Spleen (tissue), 11 donors: ENCODE measurements at regions not wholly inside any gene's neighbourhood (a gene's known extent, or its start where the extent isn't known, plus 50 kb on each side); places are given as distances from the start of the nearest gene placed in this dataset.
"Not testable (repeated sequence)": the region's sequence is repeated elsewhere in the genome, so short reads cannot be mapped to it uniquely, and the experiment has no call there.

Experiments
- DNase-seq: peaks from one replicate; pipeline ENCODE4 v3.0.0-alpha.2; 2020
- H3K27ac ChIP-seq, 8 donors: fragments of 200-600 bp; sonication (generic) in 7 of 8; 1 replicate in 4 of 8; 2 replicates in 4 of 8; pipeline versions ENCODE4 v1.5.0 to v1.8.0; 2016 to 2021; ENCODE audit warnings: inconsistent platforms in 4 of 8, mild to moderate bottlenecking in 4 of 8, moderate library complexity in 1 of 8
- H3K27me3 ChIP-seq, 7 donors: fragments of 200-600 bp; sonication (generic) in 6 of 7; replicated peaks in 1 of 7; 1 replicate in 4 of 7; 2 replicates in 3 of 7; pipeline versions ENCODE4 v1.5.0 to v1.8.0; 2016 to 2021; ENCODE audit warnings: inconsistent platforms in 3 of 7, mild to moderate bottlenecking in 1 of 7
- H3K36me3 ChIP-seq, 6 donors: fragments of 200-600 bp; sonication (generic) in 5 of 6; 1 replicate in 4 of 6; 2 replicates in 2 of 6; pipeline versions ENCODE4 v1.5.0 to v1.8.0; 2016 to 2021; ENCODE audit warnings: inconsistent platforms in 2 of 6
- H3K4me1 ChIP-seq, 6 donors: fragments of 200-600 bp; sonication (generic) in 5 of 6; 1 replicate in 3 of 6; 2 replicates in 3 of 6; pipeline versions ENCODE4 v1.5.0 to v1.8.0; 2016 to 2021; ENCODE audit warnings: inconsistent platforms in 3 of 6
- H3K4me3 ChIP-seq, 8 donors: fragments of 200-600 bp; sonication (generic) in 7 of 8; 1 replicate in 4 of 8; 2 replicates in 4 of 8; pipeline versions ENCODE4 v1.5.0 to v1.8.0; 2016 to 2021; ENCODE audit warnings: inconsistent platforms in 4 of 8, mild to moderate bottlenecking in 4 of 8, moderate library complexity in 2 of 8
- H3K9me3 ChIP-seq, 8 donors: fragments of 200-600 bp; sonication (generic) in 7 of 8; 1 replicate in 4 of 8; 2 replicates in 4 of 8; pipeline versions ENCODE4 v1.5.0 to v1.8.0; 2016 to 2021; ENCODE audit warnings: inconsistent platforms in 4 of 8
- WGBS, 5 donors: extraction: QIAGEN DNeasy Blood & Tissue Kit in 3 of 5; methylation state at CpG; one replicate each; pipeline versions ENCODE4 v1.1.5 to v1.1.7; 2013 to 2018; 5-methylcytosine and 5-hydroxymethylcytosine counted together
- intact Hi-C: fragments of 100-400 bp; cut with DNase I; formaldehyde crosslinking; loops from one replicate; pipeline ENCODE4 v1.15.0; 2023; ENCODE audit warnings: low total_unique reads
- donor health status: healthy with polysubstance abuse.
- donor health status: DM: no; HTN: no; CAD: no; lungs with moderate emphysema.
- donor health status: DM: no; HTN: no; CAD: no.
- donor health status: Bipolar disorder and iron deficiency.
- donor health status: healthy.
- donor health status: DM: no; HTN: no; CAD: no.
- donor health status: DM: yes; HTN: yes; CAD: no.

DNA sequence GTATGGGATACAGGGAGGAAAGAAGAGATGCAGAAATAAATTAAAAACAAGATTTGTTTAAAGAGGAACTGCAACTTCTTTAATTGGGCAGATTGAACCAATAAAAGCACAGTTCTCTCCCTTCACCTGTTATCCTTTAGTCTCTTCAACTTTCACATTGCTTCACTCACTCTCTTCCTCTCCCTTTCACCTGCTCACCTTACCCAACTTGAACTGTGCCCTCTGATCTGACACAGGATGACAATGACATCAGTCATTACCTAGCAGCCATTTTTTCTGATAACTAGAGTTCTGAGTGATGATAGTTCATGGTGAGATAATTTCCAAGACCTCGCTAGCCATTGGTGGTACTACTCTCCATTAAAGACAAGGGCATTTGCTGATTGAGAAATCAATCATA lies 105.5 kb upstream of the NBPF9 start:
- H3K27ac ChIP-seq, H3K9me3 ChIP-seq, H3K4me3 ChIP-seq, H3K4me1 ChIP-seq, intact Hi-C loops, H3K36me3 ChIP-seq, DNase-seq, H3K27me3 ChIP-seq: not testable (repeated sequence)
- WGBS, 5 donors = no CpG with 5 or more reads among the region's 1 CpG

DNA sequence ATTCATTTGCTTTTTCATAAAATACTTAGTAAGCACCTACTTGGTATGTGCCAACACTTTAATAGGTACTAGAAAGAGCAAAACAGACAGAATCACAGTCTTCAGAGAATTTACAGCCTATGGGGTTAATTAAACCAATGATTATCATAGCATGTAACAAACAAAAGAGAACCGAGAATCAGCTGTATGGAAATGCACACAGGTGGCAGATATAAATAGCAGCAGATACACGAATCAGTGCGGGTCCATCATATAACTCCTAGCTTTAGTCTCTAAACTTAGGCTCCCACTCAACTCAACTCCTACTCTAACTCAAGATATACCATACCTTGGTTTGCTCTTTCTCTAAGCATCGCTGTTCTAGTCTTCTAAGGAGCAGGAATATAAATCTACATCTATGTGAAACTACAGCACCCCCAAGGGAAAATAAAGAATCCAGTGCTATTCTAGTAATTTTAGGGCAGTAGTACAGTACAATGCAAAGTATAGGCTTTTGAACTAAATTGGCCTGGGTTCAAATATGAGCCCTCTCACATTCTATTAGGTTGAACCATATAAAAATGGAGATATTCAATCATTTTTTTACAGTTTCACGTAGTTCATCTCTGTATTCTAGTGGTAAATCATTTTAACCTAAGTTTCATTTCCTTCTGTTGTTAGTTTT lies 108.5 kb upstream of the NBPF9 start:
- H3K4me3 ChIP-seq, H3K36me3 ChIP-seq, H3K4me1 ChIP-seq, intact Hi-C loops, H3K9me3 ChIP-seq, H3K27ac ChIP-seq, DNase-seq, H3K27me3 ChIP-seq: not testable (repeated sequence)
- WGBS, 5 donors = 53 to 85% (median 70%) methylated on average over 1 of the region's 5 CpGs

DNA sequence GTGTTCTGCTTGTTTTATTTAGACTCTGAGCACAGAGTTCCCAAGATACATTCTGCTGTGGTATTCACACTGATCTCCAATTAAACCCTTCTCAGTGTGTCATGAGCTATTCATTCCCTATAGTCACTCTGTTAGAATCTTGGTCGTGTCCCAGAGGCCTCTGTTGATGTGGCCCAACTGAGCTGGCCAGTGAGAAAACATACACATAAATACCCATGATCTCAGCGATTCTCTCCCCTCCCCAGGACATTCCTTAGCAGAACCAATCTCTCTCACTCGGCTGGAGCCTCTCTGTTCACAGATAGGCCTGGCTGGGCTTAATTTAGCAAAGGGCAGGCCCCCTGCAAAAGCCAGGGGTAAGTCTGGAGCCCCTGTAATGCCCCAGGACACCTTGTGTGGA lies 109.6 kb upstream of the NBPF9 start:
- intact Hi-C loops, H3K9me3 ChIP-seq, H3K4me3 ChIP-seq, DNase-seq, H3K27ac ChIP-seq, H3K4me1 ChIP-seq, H3K27me3 ChIP-seq, H3K36me3 ChIP-seq: not testable (repeated sequence)
- 17 to 31% (median 21%) methylated on average over 1 of the region's 3 CpGs; no CpG with 5 or more reads in 2 of the 5 donors for WGBS, 5 donors

DNA sequence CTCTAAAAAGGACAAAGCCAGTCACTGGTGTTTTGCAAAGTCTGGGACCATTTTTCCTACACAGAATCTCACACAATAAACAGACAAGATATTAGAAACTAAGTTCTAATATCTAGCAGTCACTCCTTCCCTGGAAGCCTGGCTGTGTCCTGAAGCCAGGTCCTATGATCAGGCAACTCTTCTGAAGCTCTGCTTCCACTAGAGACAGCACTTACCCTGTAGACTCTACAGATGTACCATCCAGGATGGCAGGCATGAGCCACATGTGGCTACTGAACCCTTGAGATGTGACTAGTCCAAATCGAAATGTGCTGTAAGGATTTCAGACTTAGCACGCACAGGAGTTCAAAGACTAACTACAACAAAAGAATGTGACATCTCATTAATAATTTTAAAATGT lies 110.3 kb upstream of the NBPF9 start:
- intact Hi-C loops, H3K27ac ChIP-seq, H3K27me3 ChIP-seq, H3K9me3 ChIP-seq, H3K36me3 ChIP-seq, H3K4me1 ChIP-seq, H3K4me3 ChIP-seq, DNase-seq: not testable (repeated sequence)
- WGBS, 5 donors = no CpG with 5 or more reads among the region's 2 CpGs

DNA sequence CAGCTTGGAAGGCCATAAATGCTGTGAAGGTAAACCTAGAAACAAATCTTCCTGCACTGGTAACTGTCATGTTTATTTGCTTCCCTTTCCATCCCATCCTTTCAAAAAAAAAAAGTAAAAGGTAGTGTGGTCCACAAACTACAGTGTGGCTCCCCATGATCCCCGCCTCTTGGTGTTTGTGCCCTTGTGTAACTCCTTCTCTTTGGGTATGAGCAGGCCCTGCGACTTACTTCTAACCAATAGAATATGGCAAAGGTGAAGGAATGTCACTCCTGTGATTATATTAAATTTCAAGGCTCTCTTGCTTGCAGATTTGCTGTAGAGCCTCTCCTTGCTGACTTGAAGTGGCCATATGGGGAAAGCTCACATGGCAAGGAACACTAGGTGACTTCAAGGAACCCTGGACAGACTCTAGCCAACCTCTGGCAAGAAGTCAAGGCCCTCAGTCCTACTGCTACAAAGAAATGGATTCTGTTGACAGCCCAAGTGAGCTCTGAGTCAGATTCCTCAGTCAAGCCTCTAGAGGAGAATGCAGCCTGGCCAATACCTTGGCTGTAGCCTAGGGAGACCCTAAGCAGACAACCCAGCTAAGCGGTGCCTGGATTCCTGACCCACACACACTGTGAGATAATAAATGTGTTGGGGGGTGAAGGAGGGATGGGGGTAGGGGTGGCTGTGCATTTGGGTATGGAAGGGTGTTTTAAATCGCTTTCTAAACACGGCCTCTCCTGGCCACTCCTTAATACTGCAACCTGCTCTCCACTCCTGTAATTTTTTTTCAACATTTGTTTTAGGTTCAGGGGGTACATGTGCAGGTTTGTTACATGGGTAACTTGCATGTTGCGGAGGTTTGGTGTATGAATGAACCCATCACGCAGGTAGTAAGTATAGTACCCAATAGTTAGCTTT lies 115.0 kb upstream of the NBPF9 start:
- H3K27ac ChIP-seq, H3K9me3 ChIP-seq, H3K4me3 ChIP-seq, H3K27me3 ChIP-seq, H3K36me3 ChIP-seq, H3K4me1 ChIP-seq, intact Hi-C loops, DNase-seq: not testable (repeated sequence)
- WGBS, 5 donors = 83 to 100% (median 89%) methylated on average over 1 to 2 of the region's 7 CpGs

DNA sequence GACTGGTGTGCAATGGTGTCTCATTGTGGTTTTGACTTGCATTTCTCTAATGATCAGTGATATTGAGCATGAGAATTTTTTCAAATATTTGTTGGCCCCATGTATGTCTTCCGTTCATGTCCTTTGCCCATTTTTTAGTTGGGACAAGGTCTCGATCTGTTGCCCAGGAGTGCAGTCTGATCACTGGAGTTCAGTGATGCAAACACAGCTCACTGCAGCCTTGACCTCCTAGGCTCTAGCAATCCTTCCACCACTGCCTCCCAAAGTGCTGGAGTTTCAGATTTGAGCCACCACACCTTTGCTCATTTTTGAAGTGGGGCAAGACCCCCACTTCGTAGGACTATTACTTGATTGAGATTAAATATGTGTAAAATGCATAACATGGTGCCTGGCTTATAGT lies 116.2 kb upstream of the NBPF9 start:
- H3K36me3 ChIP-seq, DNase-seq, H3K4me1 ChIP-seq, H3K27me3 ChIP-seq, H3K27ac ChIP-seq, H3K4me3 ChIP-seq, H3K9me3 ChIP-seq, intact Hi-C loops: not testable (repeated sequence)
- no CpG with 5 or more reads among the region's 3 CpGs for WGBS, 5 donors

DNA sequence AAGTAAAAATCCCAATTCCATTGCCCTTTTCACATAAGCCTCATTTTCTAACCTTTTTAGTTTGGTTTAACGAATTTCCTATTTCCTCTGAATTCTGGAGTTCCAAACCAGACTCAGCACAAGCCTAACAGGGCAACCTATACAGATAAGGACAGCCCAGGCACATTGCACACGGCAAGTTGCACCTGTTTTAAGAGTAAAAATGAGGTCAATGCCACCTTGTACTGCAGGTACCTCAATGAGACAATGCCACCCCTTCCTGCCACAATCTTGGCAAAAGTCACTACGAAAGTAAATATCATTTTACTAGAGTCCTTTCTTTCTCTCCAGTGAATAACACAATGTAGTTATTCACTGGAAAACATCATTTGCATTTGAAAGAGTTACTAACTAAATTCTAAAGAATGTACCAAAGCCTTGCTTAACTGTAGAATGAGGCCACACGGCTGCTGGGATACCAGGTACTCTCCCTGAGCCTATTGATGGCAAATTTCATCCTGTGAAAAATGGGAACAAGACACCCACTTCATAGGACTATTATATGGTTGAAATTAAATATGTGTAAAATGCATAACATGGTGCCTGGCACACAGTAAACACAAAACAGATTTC lies 117.2 kb upstream of the NBPF9 start:
- DNase-seq, H3K9me3 ChIP-seq, H3K36me3 ChIP-seq, H3K27ac ChIP-seq, H3K27me3 ChIP-seq, H3K4me1 ChIP-seq, intact Hi-C loops, H3K4me3 ChIP-seq: not testable (repeated sequence)
- no CpG with 5 or more reads among the region's 4 CpGs for WGBS, 5 donors

DNA sequence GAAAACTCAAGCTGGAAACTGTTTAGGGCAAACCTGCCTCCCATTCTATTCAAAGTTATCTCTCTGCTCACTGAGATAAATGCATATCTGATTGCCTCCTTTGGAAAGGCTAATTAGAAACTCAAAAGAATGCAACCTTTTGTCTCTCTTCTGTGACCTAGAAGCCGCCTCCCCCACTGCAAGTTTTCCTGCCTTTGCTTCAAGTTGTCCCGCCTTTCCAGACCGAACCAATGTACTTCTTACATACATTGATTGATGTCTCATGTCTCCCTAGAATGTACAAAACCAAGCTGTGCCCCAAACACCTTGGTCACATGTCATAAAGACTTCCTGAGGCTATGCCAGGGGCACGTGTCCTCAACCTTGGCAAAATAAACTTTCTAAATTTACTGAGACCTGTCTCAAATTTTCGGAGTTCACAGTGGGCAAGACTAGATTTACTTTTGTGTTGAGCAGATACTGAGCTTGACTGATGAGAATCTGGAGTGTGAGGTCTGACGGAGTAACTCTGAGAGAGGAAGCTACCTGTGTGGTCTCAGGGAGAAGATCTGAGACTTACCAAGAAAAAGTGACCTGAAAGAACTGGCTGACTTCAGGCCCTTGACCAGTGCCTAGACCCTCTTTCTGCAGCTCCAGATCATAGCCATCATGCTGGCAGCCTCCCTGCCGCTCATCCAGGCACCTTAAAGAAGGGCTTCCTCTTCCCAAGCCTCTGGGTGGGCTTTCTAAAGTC lies 124.7 kb upstream of the NBPF9 start:
- 37 to 61% (median 52%) methylated on average over 2 to 3 of the region's 7 CpGs for WGBS, 5 donors
- H3K36me3 ChIP-seq, DNase-seq, H3K27me3 ChIP-seq, H3K4me3 ChIP-seq, H3K4me1 ChIP-seq, H3K9me3 ChIP-seq, intact Hi-C loops: not testable (repeated sequence)
- H3K27ac ChIP-seq = peak overlapping the region in 3 of 8 donors; percentile 21 to 63 (median 46)

DNA sequence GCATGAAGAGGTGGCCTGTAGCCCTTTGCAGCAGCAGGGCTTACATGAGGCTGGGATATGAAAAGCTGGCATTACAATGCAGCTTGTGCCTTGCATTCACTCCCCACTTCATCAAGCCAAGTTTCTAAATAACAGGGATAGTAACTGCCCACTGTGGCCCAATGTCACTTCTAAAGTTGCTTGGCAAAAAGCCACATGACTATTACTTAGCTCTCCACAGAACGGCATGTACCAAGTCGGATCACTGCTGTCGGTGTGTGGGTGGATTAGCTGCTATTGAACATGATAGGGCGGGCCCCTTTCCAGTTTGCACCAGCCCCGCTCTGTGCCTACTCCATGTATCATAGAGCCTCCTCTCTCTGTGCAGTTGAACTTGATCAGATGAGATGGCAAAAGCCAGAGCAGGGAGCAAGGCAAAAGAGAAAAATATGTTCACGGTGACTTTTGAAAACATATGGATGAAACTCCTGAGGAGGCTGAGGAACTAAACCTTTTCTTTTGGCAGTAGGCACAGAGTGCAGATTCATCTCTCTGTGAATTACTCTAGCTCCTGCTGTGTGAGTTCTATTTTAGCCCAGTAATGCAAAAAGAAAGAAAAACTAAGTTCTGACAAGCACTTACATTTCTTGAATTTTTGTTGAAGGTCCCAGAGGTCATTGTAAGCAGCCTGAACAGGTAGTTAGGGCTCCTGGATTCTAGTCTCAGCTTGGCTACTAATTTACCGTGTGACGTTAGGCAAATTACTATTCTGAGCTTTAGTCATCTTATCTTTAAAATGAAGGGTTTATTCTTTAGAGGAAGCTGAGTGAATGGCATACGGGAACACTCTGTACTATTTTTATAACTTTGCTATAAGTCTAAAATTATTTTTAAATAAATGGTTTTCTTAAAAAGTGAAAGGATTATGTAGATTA lies 125.6 kb upstream of the NBPF9 start:
- peak overlapping the region in 3 of 8 donors; percentile 46 to 63 (median 47) for H3K27ac ChIP-seq
- H3K27me3 ChIP-seq, DNase-seq, H3K4me1 ChIP-seq, H3K4me3 ChIP-seq, intact Hi-C loops, H3K9me3 ChIP-seq, H3K36me3 ChIP-seq: not testable (repeated sequence)
- 42 to 50% methylated on average over 1 of the region's 9 CpGs; no CpG with 5 or more reads in 3 of the 5 donors for WGBS, 5 donors

DNA sequence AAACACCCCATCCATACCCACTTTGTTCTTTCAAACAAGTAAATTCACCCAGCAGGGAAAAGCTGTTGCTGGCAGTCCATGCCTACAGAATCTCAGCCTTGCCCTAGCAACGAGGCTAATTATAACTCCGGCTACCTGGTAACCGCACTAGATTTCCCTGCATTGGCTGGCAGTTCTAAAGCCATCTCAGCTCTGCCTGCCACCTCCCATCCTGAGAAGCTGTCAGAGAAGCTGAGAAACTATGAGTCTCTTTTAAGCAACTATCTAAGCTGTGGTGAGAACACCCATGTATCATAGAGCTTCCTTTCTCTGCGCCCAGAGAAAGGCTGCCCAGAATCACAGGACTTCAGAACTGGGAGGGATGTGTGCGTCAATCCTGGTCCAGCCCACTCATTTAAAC lies 126.5 kb upstream of the NBPF9 start:
- 54 to 69% (median 62%) methylated on average over 3 of the region's 5 CpGs for WGBS, 5 donors

More for the DNA sequence above, 126.5 kb upstream of the NBPF9 start:
- H3K36me3 ChIP-seq, DNase-seq, intact Hi-C loops, H3K4me1 ChIP-seq, H3K4me3 ChIP-seq, H3K9me3 ChIP-seq, H3K27me3 ChIP-seq: not testable (repeated sequence)
- H3K27ac ChIP-seq = peak overlapping the region in 1 of 8 donors; percentile 38
